A549 (cell line): ENCODE measurements at regions not wholly inside any gene's neighbourhood (a gene's known extent, or its start where the extent isn't known, plus 50 kb on each side); places are given as distances from the start of the nearest gene placed in this dataset.

Experiments
- ATAC-seq, 2 experiments: fragments of 200-7000 bp in 1 of 2; fragments of >200 bp in 1 of 2; cut with Nextera tagmentation in 1 of 2; cut with Tn5 transposase in 1 of 2; 3 replicates each; pipeline versions ENCODE4 v1.8.0 to v1.9.1; 2018 to 2020; ENCODE audit warnings: mild to moderate bottlenecking in 1 of 2, moderate library complexity in 1 of 2
- CTCF ChIA-PET: fragments of 300-600 bp; sonication (Branson Sonifier 250); formaldehyde crosslinking; extraction: SDS; loops from one replicate; lab custom pipeline; 2021; ENCODE audit warnings: antibody characterized with exemption, inconsistent platforms; lab: Yijun Ruan, JAX
- POLR2A ChIA-PET: fragments of 350-600 bp; formaldehyde crosslinking; extraction: SDS; loops from one replicate; lab custom pipeline; 2021; ENCODE audit warnings: antibody characterized with exemption, inconsistent platforms; lab: Yijun Ruan, JAX
- DNase-seq, 2 experiments: peaks; one replicate each; pipeline versions ENCODE4 v3.0.0 to v3.0.0-alpha.2; 2011 to 2016; ENCODE audit warnings: low read depth in 1 of 2, low spot score in 1 of 2
- FAIRE-seq: peaks from 2 replicates; lab custom pipeline; 2011; peaks lifted over from hg19 to GRCh38; lab: Jason Lieb, UNC
- H3K27ac ChIP-seq, 2 experiments: fragments of >200 bp; sonication (Bioruptor Twin); formaldehyde crosslinking; 3 replicates each; pipeline ENCODE4 v1.5.1; 2016 to 2017
- H3K4me1 ChIP-seq: fragments of >200 bp; sonication (Bioruptor Twin); formaldehyde crosslinking; 3 replicates; pipeline ENCODE4 v1.6.1; 2016
- H3K4me2 ChIP-seq: fragments of >200 bp; sonication (Bioruptor Twin); formaldehyde crosslinking; 3 replicates; pipeline ENCODE4 v1.6.1; 2016
- H3K4me3 ChIP-seq: fragments of >200 bp; sonication (Bioruptor Twin); formaldehyde crosslinking; 3 replicates; pipeline ENCODE4 v1.5.1; 2016
- H3K9me3 ChIP-seq: fragments of >200 bp; sonication (Bioruptor Twin); formaldehyde crosslinking; 3 replicates; pipeline ENCODE4 v1.6.1; 2016
- BHLHE40 ChIP-seq: IDR thresholded peaks from 2 replicates; pipeline ENCODE4 v1.6.1; 2012; ENCODE audit warnings: low read depth, low read length, inconsistent platforms
- EP300 ChIP-seq, 2 experiments: fragments of >200 bp; sonication (Bioruptor Twin); formaldehyde crosslinking; IDR thresholded peaks; 2 replicates in 1 of 2; 3 replicates in 1 of 2; pipeline ENCODE4 v1.6.1; 2016 to 2017
- ESRRA ChIP-seq: fragments of 150-350 bp; IDR thresholded peaks from 2 replicates; pipeline ENCODE4 v1.6.1; 2014; ENCODE audit warnings: mild to moderate bottlenecking, low read length, borderline replicate concordance
- GATA3 ChIP-seq: IDR thresholded peaks from 2 replicates; pipeline ENCODE4 v1.6.1; 2012; ENCODE audit warnings: borderline replicate concordance
- HDAC2 ChIP-seq: fragments of 200-600 bp; sonication (generic); IDR thresholded peaks from 2 replicates; pipeline ENCODE4 v1.6.1; 2016
- HOXA7 ChIP-seq: fragments of 250-450 bp; sonication (Bioruptor Pico); IDR thresholded peaks from 2 replicates; pipeline ENCODE4 v1.5.0; 2020; ENCODE audit warnings: mild to moderate bottlenecking, moderate library complexity
- HOXB13 ChIP-seq: fragments of 250-450 bp; sonication (Bioruptor Pico); IDR thresholded peaks from 2 replicates; pipeline ENCODE4 v1.5.0; 2020; ENCODE audit warnings: low read depth, mild to moderate bottlenecking, moderate library complexity
- JUN ChIP-seq, 2 experiments: fragments of >200 bp; sonication (Bioruptor Twin); formaldehyde crosslinking; IDR thresholded peaks; 2 replicates in 1 of 2; 3 replicates in 1 of 2; pipeline ENCODE4 v1.6.1; 2016 to 2017
- KDM1A ChIP-seq: fragments of 200-600 bp; sonication (generic); IDR thresholded peaks from 2 replicates; pipeline ENCODE4 v1.6.1; 2016; ENCODE audit warnings: low read depth, mild to moderate bottlenecking
- PHF8 ChIP-seq: fragments of 200-600 bp; sonication (generic); IDR thresholded peaks from 2 replicates; pipeline ENCODE4 v1.6.1; 2016; ENCODE audit warnings: low read depth, mild to moderate bottlenecking, antibody characterized with exemption, moderate library complexity, borderline replicate concordance
- POLR2A ChIP-seq: IDR thresholded peaks from 2 replicates; pipeline ENCODE4 v1.6.1; 2012; ENCODE audit warnings: mild to moderate bottlenecking, low read length
- RAD21 ChIP-seq, 2 experiments: fragments of >200 bp in 1 of 2; sonication (Bioruptor Twin) in 1 of 2; formaldehyde crosslinking in 1 of 2; IDR thresholded peaks in 1 of 2; conservative IDR thresholded peaks in 1 of 2; 2 replicates in 1 of 2; 3 replicates in 1 of 2; pipeline ENCODE4 v1.6.1; 2012 to 2018; ENCODE audit warnings: inconsistent platforms in 1 of 2
- RCOR1 ChIP-seq: fragments of 150-350 bp; IDR thresholded peaks from 2 replicates; pipeline ENCODE4 v1.6.1; 2014; ENCODE audit warnings: antibody characterized with exemption, low read length, low read depth
- SMC3 ChIP-seq: fragments of >200 bp; sonication (Bioruptor Twin); formaldehyde crosslinking; IDR thresholded peaks from 3 replicates; pipeline ENCODE4 v1.6.1; 2018; ENCODE audit warnings: inconsistent platforms
- ZC3H11A ChIP-seq: fragments of 450-650 bp; IDR thresholded peaks from 2 replicates; pipeline ENCODE4 v1.6.1; 2014; ENCODE audit warnings: antibody characterized with exemption, mild to moderate bottlenecking
- WGBS: methylation state at CpG from one replicate; pipeline ENCODE4 v1.1.6; 2017; ENCODE audit errors: missing lambda C conversion rate; 5-methylcytosine and 5-hydroxymethylcytosine counted together
- TF ChIP-seq, protein P1 (sequence below): IDR thresholded peaks from 2 replicates; pipeline ENCODE4 v1.6.1; 2012
- TF ChIP-seq, protein P2 (sequence below): IDR thresholded peaks from 2 replicates; pipeline ENCODE4 v1.6.1; 2012
- TF ChIP-seq, protein P3 (sequence below): IDR thresholded peaks from 2 replicates; pipeline ENCODE4 v1.6.1; 2012; ENCODE audit warnings: low read depth, borderline replicate concordance
- TF ChIP-seq, protein P4 (sequence below): fragments of >200 bp; sonication (Bioruptor Twin); formaldehyde crosslinking; IDR thresholded peaks from 3 replicates; pipeline ENCODE4 v1.6.1; 2016
- TF ChIP-seq, protein P5 (sequence below): fragments of >200 bp; sonication (Bioruptor Twin); formaldehyde crosslinking; IDR thresholded peaks from 3 replicates; pipeline ENCODE4 v1.5.1; 2016

DNA sequence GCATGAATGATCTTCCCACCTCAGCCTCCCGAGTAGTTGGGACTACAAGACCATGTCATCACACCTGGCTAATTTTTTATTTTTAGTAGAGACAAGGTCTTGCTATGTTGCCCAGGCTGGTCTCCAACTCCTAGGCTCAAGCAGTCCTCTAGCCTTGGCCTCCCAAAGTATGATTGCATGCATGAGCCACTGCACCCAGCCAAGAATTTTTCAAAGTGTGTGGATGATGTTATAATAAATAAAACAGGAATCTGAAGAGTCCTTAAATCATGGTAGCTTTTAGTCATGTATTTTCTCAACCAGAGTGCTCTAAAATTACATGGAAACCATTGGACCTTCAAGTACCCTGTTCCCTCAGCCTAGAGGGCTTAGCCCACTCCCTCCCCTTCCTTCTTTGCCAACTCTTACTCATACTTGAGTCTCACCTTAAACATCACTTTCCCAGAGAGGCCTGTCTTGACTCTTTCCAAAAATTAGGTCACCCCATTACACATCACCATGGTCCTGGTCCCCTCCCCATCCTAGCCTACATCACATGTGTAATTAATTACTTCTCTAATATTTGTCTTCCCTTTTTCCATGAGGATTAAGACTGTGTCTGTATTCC is 52.2 kb upstream of the BICDL1 start:
- peaks cover 16% of the 10 kb centered on the region for H3K4me1 ChIP-seq
- no peak overlapping the region for H3K4me2 ChIP-seq
- no peak for ATAC-seq
- H3K9me3 ChIP-seq = no peaks in the 10 kb centered on the region
- 44% methylated on average over 1 of the region's 1 CpG for WGBS
- POLR2A ChIA-PET = interaction anchor here (0.6 kb wide), 1 partner anchor 220 kb away, joined by 3 read pairs; no protein-coding TSS in a partner anchor
- no peak overlapping the region for H3K4me3 ChIP-seq
- CTCF ChIA-PET = no interaction called here
- H3K27ac ChIP-seq = no peak overlapping the region
- TF ChIP-seq, protein P1, sequence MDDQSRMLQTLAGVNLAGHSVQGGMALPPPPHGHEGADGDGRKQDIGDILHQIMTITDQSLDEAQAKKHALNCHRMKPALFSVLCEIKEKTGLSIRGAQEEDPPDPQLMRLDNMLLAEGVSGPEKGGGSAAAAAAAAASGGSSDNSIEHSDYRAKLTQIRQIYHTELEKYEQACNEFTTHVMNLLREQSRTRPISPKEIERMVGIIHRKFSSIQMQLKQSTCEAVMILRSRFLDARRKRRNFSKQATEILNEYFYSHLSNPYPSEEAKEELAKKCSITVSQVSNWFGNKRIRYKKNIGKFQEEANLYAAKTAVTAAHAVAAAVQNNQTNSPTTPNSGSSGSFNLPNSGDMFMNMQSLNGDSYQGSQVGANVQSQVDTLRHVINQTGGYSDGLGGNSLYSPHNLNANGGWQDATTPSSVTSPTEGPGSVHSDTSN = no peak
- TF ChIP-seq KDM1A (no peak), BHLHE40 (no peak), RCOR1 (no peak), ESRRA (no peak), HOXA7 (CRISPR knock-in tag) (no peak), JUN (IDR thresholded peaks at IDR 0.05) (no peak), POLR2A (no peak), PHF8 (no peak), HOXB13 (CRISPR knock-in tag) (no peak)
- TF ChIP-seq, protein P2, sequence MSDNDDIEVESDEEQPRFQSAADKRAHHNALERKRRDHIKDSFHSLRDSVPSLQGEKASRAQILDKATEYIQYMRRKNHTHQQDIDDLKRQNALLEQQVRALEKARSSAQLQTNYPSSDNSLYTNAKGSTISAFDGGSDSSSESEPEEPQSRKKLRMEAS = no peak
- no peak for FAIRE-seq
- DNase-seq = no peak

DNA sequence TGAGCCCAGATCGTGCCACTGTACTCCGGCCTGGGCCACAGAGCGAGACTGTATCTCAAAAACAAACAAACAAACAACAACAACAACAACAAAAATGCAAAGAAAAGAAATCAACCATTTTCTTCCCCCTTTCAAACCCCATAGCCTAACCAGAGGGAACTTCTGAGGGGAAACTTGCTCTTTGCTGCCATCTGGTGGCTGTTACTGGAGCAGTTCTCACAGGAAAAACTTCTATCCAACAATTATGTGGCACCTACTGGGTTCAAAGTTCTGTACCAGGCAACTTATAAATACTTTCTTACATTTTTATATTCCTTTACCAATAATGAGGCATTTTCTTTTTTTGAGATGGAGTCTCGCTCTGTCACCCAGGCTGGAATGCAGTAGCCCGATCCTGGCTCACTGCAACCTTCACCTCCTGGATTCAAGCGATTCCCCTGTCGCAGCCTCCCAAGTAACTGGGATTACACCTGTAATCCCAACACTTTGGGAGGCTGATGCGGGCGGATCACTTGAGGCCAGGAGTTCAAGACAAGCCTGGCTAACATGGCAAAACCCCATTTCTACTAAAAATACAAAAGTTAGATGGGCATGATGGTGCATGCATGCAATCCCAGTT is 50.9 kb upstream of the BICDL1 start:
- FAIRE-seq (no peak), DNase-seq (peak; percentile 68 to 81), ATAC-seq (peak; percentile 62 to 73; a peak in 5 of 6 replicates)
- no peaks in the 10 kb centered on the region for H3K9me3 ChIP-seq
- no peak for TF ChIP-seq HOXA7 (CRISPR knock-in tag)
- TF ChIP-seq ZC3H11A = no peak
- TF ChIP-seq, protein P3, sequence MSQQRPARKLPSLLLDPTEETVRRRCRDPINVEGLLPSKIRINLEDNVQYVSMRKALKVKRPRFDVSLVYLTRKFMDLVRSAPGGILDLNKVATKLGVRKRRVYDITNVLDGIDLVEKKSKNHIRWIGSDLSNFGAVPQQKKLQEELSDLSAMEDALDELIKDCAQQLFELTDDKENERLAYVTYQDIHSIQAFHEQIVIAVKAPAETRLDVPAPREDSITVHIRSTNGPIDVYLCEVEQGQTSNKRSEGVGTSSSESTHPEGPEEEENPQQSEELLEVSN = no peak
- peak; percentile 72 for TF ChIP-seq SMC3
- TF ChIP-seq GATA3 = no peak
- peak; percentile 69 to 84 for TF ChIP-seq RAD21 (conservative IDR thresholded peaks at IDR 0.05 in 1 of 2, IDR thresholded peaks at IDR 0.05 in 1 of 2)
- TF ChIP-seq, protein P4, sequence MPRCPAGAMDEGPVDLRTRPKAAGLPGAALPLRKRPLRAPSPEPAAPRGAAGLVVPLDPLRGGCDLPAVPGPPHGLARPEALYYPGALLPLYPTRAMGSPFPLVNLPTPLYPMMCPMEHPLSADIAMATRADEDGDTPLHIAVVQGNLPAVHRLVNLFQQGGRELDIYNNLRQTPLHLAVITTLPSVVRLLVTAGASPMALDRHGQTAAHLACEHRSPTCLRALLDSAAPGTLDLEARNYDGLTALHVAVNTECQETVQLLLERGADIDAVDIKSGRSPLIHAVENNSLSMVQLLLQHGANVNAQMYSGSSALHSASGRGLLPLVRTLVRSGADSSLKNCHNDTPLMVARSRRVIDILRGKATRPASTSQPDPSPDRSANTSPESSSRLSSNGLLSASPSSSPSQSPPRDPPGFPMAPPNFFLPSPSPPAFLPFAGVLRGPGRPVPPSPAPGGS = no peak
- TF ChIP-seq HDAC2 = no peak
- no peak for TF ChIP-seq EP300 (IDR thresholded peaks at IDR 0.05)
- TF ChIP-seq, protein P5, sequence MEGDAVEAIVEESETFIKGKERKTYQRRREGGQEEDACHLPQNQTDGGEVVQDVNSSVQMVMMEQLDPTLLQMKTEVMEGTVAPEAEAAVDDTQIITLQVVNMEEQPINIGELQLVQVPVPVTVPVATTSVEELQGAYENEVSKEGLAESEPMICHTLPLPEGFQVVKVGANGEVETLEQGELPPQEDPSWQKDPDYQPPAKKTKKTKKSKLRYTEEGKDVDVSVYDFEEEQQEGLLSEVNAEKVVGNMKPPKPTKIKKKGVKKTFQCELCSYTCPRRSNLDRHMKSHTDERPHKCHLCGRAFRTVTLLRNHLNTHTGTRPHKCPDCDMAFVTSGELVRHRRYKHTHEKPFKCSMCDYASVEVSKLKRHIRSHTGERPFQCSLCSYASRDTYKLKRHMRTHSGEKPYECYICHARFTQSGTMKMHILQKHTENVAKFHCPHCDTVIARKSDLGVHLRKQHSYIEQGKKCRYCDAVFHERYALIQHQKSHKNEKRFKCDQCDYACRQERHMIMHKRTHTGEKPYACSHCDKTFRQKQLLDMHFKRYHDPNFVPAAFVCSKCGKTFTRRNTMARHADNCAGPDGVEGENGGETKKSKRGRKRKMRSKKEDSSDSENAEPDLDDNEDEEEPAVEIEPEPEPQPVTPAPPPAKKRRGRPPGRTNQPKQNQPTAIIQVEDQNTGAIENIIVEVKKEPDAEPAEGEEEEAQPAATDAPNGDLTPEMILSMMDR = peak; percentile 84
- TF ChIP-seq RCOR1 = no peak
- CTCF ChIA-PET = interaction anchor here (0.6 to 2.2 kb wide), 6 partner anchors 14 to 158 kb away, joined by 3 to 10 read pairs (median 4); no protein-coding TSS in a partner anchor
- H3K4me3 ChIP-seq = no peak overlapping the region
- POLR2A ChIA-PET = no interaction called here
- peaks cover 16% of the 10 kb centered on the region for H3K4me1 ChIP-seq
- 29% methylated on average over 9 of the region's 9 CpGs for WGBS
- H3K27ac ChIP-seq = no peak overlapping the region
- no peak overlapping the region for H3K4me2 ChIP-seq
